Hematopoietic multipotent progenitor cell treated with erythropoietin and hydrocortisone succinate and interleukin-3 and kit ligand, for 8 days (in vitro differentiated cells): ENCODE measurements at regions not wholly inside any gene's neighbourhood (a gene's known extent, or its start where the extent isn't known, plus 50 kb on each side); places are given as distances from the start of the nearest gene placed in this dataset.
A peak's percentile ranks its signal among the peaks of the same experiment; 100 is the strongest.

Experiments
- DNase-seq: peaks from one replicate; pipeline ENCODE4 v3.0.0-alpha.2; 2015

GRCh38 chr3:107892955-107893624 lies 197.7 kb downstream of the CD47 start:
- no peak for DNase-seq

GRCh38 chr3:107884719-107885460 lies 205.9 kb downstream of the CD47 start:
- DNase-seq = no peak

- no peak for DNase-seq
These were observed 206.8 kb downstream of the CD47 start for GRCh38 chr3:107884028-107884427.

GRCh38 chr3:107882881-107883280 lies 207.9 kb downstream of the CD47 start:
- DNase-seq = no peak

GRCh38 chr3:107882261-107882660 lies 208.6 kb downstream of the CD47 start:
- DNase-seq = no peak

GRCh38 chr3:107881509-107881908 lies 209.3 kb downstream of the CD47 start:
- DNase-seq = no peak

GRCh38 chr3:107880702-107881101 lies 210.1 kb downstream of the CD47 start:
- DNase-seq = no peak

GRCh38 chr3:107877936-107878335 lies 212.9 kb downstream of the CD47 start:
- DNase-seq = no peak

GRCh38 chr3:107870943-107871638 lies 219.7 kb downstream of the CD47 start:
- peak; percentile 16 for DNase-seq

GRCh38 chr3:107870096-107870495 lies 220.7 kb downstream of the CD47 start:
- DNase-seq = no peak

- DNase-seq = no peak
These were observed 222.4 kb downstream of the CD47 start for GRCh38 chr3:107868449-107868848.

GRCh38 chr3:107861904-107862303 lies 228.9 kb downstream of the CD47 start:
- no peak for DNase-seq

- DNase-seq = no peak
These were observed 229.4 kb downstream of the CD47 start for GRCh38 chr3:107861422-107861821.
